ENCODE measurements at regions not wholly inside any gene's neighbourhood (a gene's known extent, or its start where the extent isn't known, plus 50 kb on each side); places are given as distances from the start of the nearest gene placed in this dataset.

DNA sequence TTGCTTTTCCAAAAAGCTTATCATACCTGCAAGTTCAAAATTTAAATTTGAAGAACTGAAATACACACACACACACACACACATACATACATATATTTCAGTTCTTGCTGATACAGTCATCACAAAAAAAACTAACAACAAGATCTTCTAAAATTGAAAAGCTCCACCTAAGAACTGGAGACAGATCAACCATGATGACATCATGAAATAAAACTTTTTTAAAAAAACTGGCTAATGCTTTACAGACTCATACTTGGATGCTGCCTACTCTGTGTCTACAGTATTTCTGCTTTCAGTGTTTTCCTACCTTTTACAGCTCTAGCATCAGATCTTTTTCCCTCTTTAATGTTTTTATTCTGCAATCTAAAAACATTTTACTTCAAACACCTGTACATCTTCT is 261.4 kb downstream of the DIO2 start:
- H3K4me3 ChIP-seq (ENCODE audit: low read length) = no peak overlapping the region

DNA sequence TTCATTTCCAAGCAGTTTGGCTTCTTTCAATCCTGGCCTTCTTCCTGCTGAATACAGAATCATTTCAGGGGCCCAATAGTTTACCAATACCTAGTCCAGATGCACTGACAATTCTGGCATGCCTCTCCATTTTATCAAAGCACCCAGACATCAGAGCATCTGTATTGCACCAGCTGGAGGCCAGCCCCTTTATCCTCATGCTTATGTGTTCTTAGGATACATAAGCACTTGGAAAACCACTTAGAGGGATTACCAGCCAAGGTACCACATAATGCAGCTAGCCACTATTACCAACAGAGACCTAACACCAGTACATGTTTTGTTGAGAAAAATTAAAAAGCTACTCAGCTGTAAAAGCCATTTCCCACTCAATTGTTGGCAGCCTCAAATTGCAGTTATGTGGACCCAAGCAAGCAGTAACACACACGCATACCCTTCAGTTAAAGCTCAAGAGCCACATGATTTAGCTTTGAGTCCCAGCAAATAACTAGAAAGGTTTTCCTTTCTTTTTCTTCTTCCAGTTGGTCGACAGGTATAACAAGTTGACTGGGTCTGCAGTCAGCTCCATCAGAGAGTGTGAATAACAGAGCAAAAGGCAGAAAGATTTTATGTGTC is 263.8 kb downstream of the DIO2 start:
- TF ChIP-seq, protein P1, sequence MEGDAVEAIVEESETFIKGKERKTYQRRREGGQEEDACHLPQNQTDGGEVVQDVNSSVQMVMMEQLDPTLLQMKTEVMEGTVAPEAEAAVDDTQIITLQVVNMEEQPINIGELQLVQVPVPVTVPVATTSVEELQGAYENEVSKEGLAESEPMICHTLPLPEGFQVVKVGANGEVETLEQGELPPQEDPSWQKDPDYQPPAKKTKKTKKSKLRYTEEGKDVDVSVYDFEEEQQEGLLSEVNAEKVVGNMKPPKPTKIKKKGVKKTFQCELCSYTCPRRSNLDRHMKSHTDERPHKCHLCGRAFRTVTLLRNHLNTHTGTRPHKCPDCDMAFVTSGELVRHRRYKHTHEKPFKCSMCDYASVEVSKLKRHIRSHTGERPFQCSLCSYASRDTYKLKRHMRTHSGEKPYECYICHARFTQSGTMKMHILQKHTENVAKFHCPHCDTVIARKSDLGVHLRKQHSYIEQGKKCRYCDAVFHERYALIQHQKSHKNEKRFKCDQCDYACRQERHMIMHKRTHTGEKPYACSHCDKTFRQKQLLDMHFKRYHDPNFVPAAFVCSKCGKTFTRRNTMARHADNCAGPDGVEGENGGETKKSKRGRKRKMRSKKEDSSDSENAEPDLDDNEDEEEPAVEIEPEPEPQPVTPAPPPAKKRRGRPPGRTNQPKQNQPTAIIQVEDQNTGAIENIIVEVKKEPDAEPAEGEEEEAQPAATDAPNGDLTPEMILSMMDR (conservative IDR thresholded peaks at IDR 0.05; ENCODE audit: low read depth, low read length) = no peak
- no peak overlapping the region for H3K4me3 ChIP-seq (ENCODE audit: low read length)
- no peak for DNase-seq (ENCODE audit: low read depth)

More for the DNA sequence above, 261.4 kb downstream of the DIO2 start:
- no peak for DNase-seq (ENCODE audit: low read depth)
- TF ChIP-seq, protein P1 (conservative IDR thresholded peaks at IDR 0.05; ENCODE audit: low read depth, low read length) = no peak

DNA sequence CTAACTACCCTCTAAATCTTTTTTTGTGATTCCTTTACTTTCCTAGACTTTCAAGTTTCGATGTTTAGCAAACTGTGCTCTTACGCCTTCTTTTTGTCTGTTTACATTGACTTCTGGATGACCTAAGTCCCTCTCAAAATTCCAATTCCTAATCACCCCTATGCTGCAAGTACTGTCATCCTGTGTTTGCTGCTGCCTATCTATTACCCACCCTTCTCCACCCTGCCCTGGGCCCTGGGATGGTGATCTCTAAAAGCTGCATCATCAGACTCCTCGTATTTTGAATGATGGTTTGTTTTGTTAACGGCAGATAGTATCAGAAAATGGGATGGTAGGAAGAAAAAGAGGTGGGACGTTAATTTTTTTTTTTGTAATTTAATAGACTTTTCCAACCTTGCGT is 272.1 kb downstream of the DIO2 start:
- H3K4me3 ChIP-seq (ENCODE audit: low read length) = no peak overlapping the region
- DNase-seq (ENCODE audit: low read depth) = no peak

DNA sequence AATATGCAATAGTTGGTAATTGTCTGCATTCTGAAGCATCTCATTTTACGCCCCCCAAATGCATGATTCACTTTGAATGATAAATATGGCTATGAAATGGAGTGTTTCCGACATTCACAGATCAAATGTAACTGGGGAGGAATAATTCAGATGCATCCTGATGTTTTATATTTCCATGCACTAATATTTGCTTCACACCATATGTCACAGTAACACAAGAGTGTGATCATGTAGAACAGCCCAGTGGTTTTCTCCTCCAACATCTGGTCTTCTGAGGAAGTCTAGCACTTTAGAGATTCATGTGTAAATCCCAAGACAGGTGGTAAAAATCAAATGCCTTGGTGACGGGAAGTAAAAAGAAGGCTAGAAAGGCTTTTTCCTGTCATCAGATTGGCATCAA is 273.1 kb downstream of the DIO2 start:
- no peak overlapping the region for H3K4me3 ChIP-seq (ENCODE audit: low read length)
- TF ChIP-seq, protein P1 (conservative IDR thresholded peaks at IDR 0.05; ENCODE audit: low read depth, low read length) = no peak
- no peak for DNase-seq (ENCODE audit: low read depth)

More for the DNA sequence above, 272.1 kb downstream of the DIO2 start:
- TF ChIP-seq, protein P1 (conservative IDR thresholded peaks at IDR 0.05; ENCODE audit: low read depth, low read length) = no peak

DNA sequence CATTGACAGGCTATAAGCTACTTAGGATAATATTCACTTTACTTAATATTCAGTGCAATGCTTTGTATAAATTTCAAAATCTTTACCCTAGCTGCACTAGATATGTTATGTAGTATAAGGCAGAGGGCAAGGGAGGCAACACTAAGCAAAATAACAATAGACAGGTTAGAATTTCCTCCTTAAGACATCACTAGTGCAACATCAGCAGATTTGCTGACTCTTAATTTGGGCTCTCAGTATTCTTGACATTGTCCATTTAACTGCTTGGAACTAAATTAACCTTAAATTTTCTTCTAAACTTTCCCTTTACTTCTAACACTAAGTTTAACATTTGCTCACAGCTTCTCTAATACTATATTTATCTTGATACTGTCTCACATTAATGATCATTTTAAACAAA is 273.9 kb downstream of the DIO2 start:
- DNase-seq (ENCODE audit: low read depth) = no peak
- TF ChIP-seq, protein P1 (conservative IDR thresholded peaks at IDR 0.05; ENCODE audit: low read depth, low read length) = no peak
- H3K4me3 ChIP-seq (ENCODE audit: low read length) = no peak overlapping the region

DNA sequence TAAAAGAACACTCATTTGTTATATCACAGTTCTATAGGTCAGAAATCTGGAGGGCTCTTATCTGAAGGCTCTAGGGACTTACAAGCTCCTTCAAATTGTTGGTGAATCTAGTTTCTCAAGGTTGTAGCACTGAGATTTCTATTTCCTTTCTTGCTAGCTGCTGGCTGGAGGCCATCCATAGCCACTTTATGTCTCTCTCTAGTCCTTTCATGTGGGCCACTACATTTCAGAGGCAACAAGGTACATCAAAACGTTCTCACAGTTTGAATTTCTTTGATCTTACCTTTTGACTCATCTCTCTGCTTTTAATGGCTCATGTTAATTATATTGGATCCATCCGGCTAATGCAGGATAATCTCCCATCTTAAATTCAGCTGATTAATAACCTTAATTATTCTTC is 286.8 kb downstream of the DIO2 start:
- DNase-seq (ENCODE audit: low read depth) = no peak
- H3K4me3 ChIP-seq (ENCODE audit: low read length) = no peak overlapping the region
- TF ChIP-seq, protein P1 (conservative IDR thresholded peaks at IDR 0.05; ENCODE audit: low read depth, low read length) = no peak

DNA sequence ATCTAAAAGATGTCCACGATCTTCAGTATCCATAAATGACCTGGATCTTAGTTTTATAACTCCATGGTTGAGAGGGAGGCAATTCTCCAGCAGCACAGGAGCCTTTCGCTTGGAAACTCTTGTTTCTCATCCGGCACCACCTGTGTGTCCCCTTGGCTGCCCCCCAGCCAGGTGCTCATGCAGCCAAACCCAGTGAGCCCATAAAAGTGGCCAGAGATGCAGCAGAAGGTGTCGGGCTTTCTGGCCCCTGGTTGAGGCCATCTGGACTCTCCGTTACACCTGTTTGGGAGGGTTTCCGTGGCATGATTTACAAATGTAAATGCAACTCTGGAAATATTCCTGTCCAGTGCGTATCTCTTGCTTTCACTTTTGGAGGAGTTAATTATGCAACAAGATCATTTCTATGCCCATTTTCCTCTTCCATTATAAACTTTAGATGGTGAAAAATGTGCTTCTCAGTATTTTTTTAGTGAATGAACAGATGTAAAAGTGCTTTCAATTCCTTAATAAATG is 291.1 kb downstream of the DIO2 start:
- TF ChIP-seq, protein P1 (conservative IDR thresholded peaks at IDR 0.05; ENCODE audit: low read depth, low read length) = no peak
- no peak overlapping the region for H3K4me3 ChIP-seq (ENCODE audit: low read length)
- DNase-seq (ENCODE audit: low read depth) = no peak

Data from retinal pigment epithelial cell (primary cell).